Uterus (tissue), 3 donors: ENCODE measurements at regions not wholly inside any gene's neighbourhood (a gene's known extent, or its start where the extent isn't known, plus 50 kb on each side); places are given as distances from the start of the nearest gene placed in this dataset.

Experiments
- DNase-seq, 2 donors: peaks; one replicate each; pipeline ENCODE4 v3.0.0-alpha.2; 2019 to 2020
- H3K27ac ChIP-seq, 2 donors: fragments of 200-600 bp; sonication (generic); 1 replicate in 1 of 2; 2 replicates in 1 of 2; pipeline ENCODE4 v1.5.1; 2016 to 2018
- H3K27me3 ChIP-seq, 2 donors: fragments of 200-600 bp; sonication (generic); one replicate each; pipeline ENCODE4 v1.5.1; 2018 to 2019; ENCODE audit warnings: control low read depth in 1 of 2
- H3K36me3 ChIP-seq, 2 donors: fragments of 200-600 bp; sonication (generic); one replicate each; pipeline ENCODE4 v1.5.1; 2019; ENCODE audit warnings: control low read depth in 1 of 2
- H3K4me1 ChIP-seq, 2 donors: fragments of 200-600 bp; sonication (generic); one replicate each; pipeline ENCODE4 v1.5.1; 2018 to 2019; ENCODE audit warnings: control low read depth in 1 of 2
- H3K4me3 ChIP-seq, 2 donors: fragments of 200-600 bp; sonication (generic); 1 replicate in 1 of 2; 2 replicates in 1 of 2; pipeline ENCODE4 v1.5.1; 2018 to 2019; ENCODE audit warnings: mild to moderate bottlenecking in 1 of 2
- H3K9me3 ChIP-seq, 2 donors: fragments of 200-600 bp; sonication (generic); one replicate each; pipeline ENCODE4 v1.5.1; 2019; ENCODE audit warnings: control low read depth in 1 of 2
- POLR2A ChIP-seq, 2 donors: fragments of 450-650 bp; IDR thresholded peaks; one replicate each; pipeline ENCODE4 v1.6.1; 2016; ENCODE audit warnings: antibody characterized with exemption in 2 of 2, mild to moderate bottlenecking in 1 of 2, moderate library complexity in 1 of 2
- intact Hi-C: fragments of 100-400 bp; cut with DNase I; formaldehyde crosslinking; loops from one replicate; pipeline ENCODE4 v1.15.1; 2023; ENCODE audit warnings: low total_unique reads
- TF ChIP-seq, protein P1 (sequence below), 4 experiments: fragments of 200-600 bp in 2 of 4; fragments of 450-650 bp in 2 of 4; sonication (generic) in 2 of 4; IDR thresholded peaks; one replicate each; pipeline ENCODE4 v1.5.1; 2016 to 2019; ENCODE audit warnings: antibody characterized with exemption in 4 of 4, mild to moderate bottlenecking in 2 of 4, moderate library complexity in 1 of 4
- donor health status: DM: yes; HTN: yes; CAD: no.

GRCh38 chr18:66731890-66732289, 128.0 kb upstream of the CDH19 start:
- TF ChIP-seq, protein P1, sequence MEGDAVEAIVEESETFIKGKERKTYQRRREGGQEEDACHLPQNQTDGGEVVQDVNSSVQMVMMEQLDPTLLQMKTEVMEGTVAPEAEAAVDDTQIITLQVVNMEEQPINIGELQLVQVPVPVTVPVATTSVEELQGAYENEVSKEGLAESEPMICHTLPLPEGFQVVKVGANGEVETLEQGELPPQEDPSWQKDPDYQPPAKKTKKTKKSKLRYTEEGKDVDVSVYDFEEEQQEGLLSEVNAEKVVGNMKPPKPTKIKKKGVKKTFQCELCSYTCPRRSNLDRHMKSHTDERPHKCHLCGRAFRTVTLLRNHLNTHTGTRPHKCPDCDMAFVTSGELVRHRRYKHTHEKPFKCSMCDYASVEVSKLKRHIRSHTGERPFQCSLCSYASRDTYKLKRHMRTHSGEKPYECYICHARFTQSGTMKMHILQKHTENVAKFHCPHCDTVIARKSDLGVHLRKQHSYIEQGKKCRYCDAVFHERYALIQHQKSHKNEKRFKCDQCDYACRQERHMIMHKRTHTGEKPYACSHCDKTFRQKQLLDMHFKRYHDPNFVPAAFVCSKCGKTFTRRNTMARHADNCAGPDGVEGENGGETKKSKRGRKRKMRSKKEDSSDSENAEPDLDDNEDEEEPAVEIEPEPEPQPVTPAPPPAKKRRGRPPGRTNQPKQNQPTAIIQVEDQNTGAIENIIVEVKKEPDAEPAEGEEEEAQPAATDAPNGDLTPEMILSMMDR (IDR thresholded peaks at IDR 0.05): no peak
- TF ChIP-seq POLR2A (IDR thresholded peaks at IDR 0.05): no peak
- no peaks in the 10 kb centered on the region for H3K9me3 ChIP-seq
- H3K27ac ChIP-seq: no peak overlapping the region
- intact Hi-C loops: no loop called here
- H3K4me3 ChIP-seq: no peak overlapping the region
- no peaks in the 10 kb centered on the region for H3K36me3 ChIP-seq
- no peaks in the 10 kb centered on the region for H3K4me1 ChIP-seq
- DNase-seq: no peak
- H3K27me3 ChIP-seq: peaks cover 0 to 3% of the 10 kb centered on the region in 2 donors

GRCh38 chr18:66729442-66730239, 125.8 kb upstream of the CDH19 start:
- TF ChIP-seq, protein P1 (IDR thresholded peaks at IDR 0.05): no peak
- no peak for TF ChIP-seq POLR2A (IDR thresholded peaks at IDR 0.05)
- Histone ChIP-seq H3K27me3 (no peaks in the 10 kb centered on the region), H3K27ac (no peak overlapping the region), H3K9me3 (no peaks in the 10 kb centered on the region), H3K36me3 (no peaks in the 10 kb centered on the region), H3K4me1 (no peaks in the 10 kb centered on the region), H3K4me3 (no peak overlapping the region)
- no peak for DNase-seq
- intact Hi-C loops: no loop called here

DNA sequence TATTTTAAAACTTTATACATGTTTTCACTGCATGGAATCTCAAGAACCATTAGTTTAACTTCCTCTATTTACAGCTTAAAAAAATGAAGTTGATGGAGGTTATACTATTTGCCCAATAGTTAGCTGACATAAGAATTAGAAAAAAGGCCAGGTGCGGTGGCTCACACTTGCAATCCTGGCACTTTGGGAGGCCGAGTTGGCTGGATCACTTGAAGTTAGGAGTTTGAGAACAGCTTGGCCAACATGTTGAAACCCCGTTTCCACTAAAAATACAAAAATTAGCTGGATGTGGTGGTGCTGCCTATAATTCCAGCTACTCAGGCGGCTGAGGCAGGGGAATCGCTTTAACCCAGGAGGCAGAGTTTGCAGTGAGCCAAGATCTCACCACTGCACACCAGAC, 125.1 kb upstream of the CDH19 start:
- no peak for DNase-seq
- TF ChIP-seq, protein P1 (IDR thresholded peaks at IDR 0.05): no peak
- TF ChIP-seq POLR2A (IDR thresholded peaks at IDR 0.05): no peak
- no peaks in the 10 kb centered on the region for H3K4me1 ChIP-seq
- H3K4me3 ChIP-seq: no peak overlapping the region
- intact Hi-C loops: no loop called here
- no peaks in the 10 kb centered on the region for H3K27me3 ChIP-seq
- no peaks in the 10 kb centered on the region for H3K36me3 ChIP-seq
- no peak overlapping the region for H3K27ac ChIP-seq
- H3K9me3 ChIP-seq: no peaks in the 10 kb centered on the region

- Histone ChIP-seq H3K27me3 (no peaks in the 10 kb centered on the region), H3K4me1 (no peaks in the 10 kb centered on the region), H3K4me3 (no peak overlapping the region), H3K27ac (no peak overlapping the region), H3K9me3 (no peaks in the 10 kb centered on the region), H3K36me3 (no peaks in the 10 kb centered on the region)
- TF ChIP-seq, protein P1 (IDR thresholded peaks at IDR 0.05): no peak
- no peak for TF ChIP-seq POLR2A (IDR thresholded peaks at IDR 0.05)
- DNase-seq: no peak
- intact Hi-C loops: no loop called here
Measured at GRCh38 chr18:66727991-66728390, 124.1 kb upstream of the CDH19 start.

DNA sequence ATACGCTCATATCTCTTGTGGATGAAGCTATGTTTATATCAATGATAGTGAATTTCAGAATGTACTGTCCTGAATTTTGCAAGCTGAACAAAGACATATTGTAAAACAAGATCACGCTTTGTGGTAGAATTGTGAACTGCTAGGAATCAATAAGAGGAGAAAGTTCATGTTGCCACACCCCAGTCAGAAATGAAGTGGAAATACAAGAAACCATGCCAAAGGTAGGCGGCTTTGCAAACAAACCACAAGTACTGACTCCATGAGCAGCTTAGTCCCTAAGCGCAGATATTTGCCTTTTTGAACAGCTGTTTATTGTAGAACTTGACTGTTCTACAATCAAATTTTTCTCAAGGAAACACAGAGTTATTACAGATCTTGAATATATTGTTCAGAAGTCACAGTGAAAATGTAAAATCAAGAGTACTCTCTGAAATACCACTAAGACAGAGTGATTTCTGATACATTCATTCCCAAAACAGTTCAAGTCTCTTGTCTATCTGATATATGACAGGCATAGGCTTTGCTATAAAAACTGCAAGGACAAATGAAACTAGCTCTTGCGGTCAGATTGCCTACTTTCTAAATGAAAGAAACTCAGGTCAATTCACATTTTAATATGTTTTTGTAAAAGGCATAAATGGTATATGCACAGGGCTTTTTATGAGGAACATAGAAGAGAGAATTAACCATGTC, 120.9 kb upstream of the CDH19 start:
- no peak overlapping the region for H3K4me3 ChIP-seq
- H3K36me3 ChIP-seq: no peaks in the 10 kb centered on the region
- no peaks in the 10 kb centered on the region for H3K4me1 ChIP-seq
- DNase-seq: no peak
- no peaks in the 10 kb centered on the region for H3K27me3 ChIP-seq
- TF ChIP-seq, protein P1 (IDR thresholded peaks at IDR 0.05): no peak
- TF ChIP-seq POLR2A (IDR thresholded peaks at IDR 0.05): no peak
- intact Hi-C loops: no loop called here
- no peaks in the 10 kb centered on the region for H3K9me3 ChIP-seq
- H3K27ac ChIP-seq: no peak overlapping the region
